Fibroblast of the aortic adventitia (primary cell): ENCODE measurements at regions not wholly inside any gene's neighbourhood (a gene's known extent, or its start where the extent isn't known, plus 50 kb on each side); places are given as distances from the start of the nearest gene placed in this dataset.

ENCODE experiments used
- DNase-seq: peaks from one replicate; pipeline ENCODE4 v3.0.0-alpha.2; 2010; ENCODE audit warnings: low read depth
- H3K4me3 ChIP-seq: 2 replicates; pipeline ENCODE4 v1.5.1; 2011; ENCODE audit warnings: low read depth, mild to moderate bottlenecking, control low read depth, low read length, moderate library complexity
- CTCF ChIP-seq: IDR thresholded peaks from 2 replicates; pipeline ENCODE4 v1.5.1; 2011; ENCODE audit warnings: mild to moderate bottlenecking, low read length, control low read depth, inconsistent platforms; ENCODE audit not compliant: insufficient read depth

GRCh38 chr4:8526363-8526855 is 53.8 kb upstream of the GPR78 start:
- H3K4me3 ChIP-seq: no peak overlapping the region
- TF ChIP-seq CTCF: no peak
- DNase-seq: no peak

- no peak overlapping the region for H3K4me3 ChIP-seq
- DNase-seq: peak; percentile 32
- no peak for TF ChIP-seq CTCF
Measured at GRCh38 chr4:8528713-8529112, 51.5 kb upstream of the GPR78 start.
